ENCODE measurements at regions not wholly inside any gene's neighbourhood (a gene's known extent, or its start where the extent isn't known, plus 50 kb on each side); places are given as distances from the start of the nearest gene placed in this dataset.

DNA sequence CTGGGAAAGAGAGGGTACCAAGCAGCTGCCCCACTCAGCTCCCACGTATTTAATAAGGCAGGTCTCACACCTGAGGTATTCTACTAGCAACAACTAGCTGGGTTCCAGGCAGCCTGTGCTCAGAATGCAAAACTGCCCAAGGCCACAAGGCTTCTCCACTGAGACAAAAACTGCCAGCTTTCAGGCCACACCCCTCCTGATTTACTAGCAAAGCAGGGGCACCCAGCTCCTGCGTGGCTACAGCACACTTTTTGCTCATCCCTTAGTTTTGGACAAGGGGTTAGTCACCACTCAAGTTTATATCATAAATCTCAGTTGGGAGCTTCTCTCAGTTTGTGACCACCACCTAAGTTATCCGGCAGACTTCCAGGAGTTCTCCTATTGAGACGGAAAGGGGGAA is 494.6 kb downstream of the CDH11 start:
- Histone ChIP-seq H3K27me3 (ENCODE audit: insufficient read depth, low read length, poor library complexity, severe bottlenecking) (no peaks in the 10 kb centered on the region), H3K4me3 (ENCODE audit: low read length) (no peak overlapping the region), H3K27ac (ENCODE audit: low read depth, low read length) (no peak overlapping the region), H3K4me1 (ENCODE audit: insufficient read depth, low read length) (no peaks in the 10 kb centered on the region), H3K9me3 (ENCODE audit: low read length) (no peaks in the 10 kb centered on the region), H3K36me3 (ENCODE audit: insufficient read depth, low read length) (no peaks in the 10 kb centered on the region)
- ChIA-PET POLR2A (no interaction called here), CTCF (no interaction called here)
- Mint-ChIP-seq H3K27ac (no peak overlapping the region), H3K4me3 (no peak overlapping the region), H3K27me3 (no peaks in the 10 kb centered on the region), H3K9me3 (peaks cover 8 to 31% (median 24%) of the 10 kb centered on the region in 5 donors), H3K36me3 (no peaks in the 10 kb centered on the region), H3K4me1 (no peaks in the 10 kb centered on the region)
- no peak for DNase-seq

- Histone ChIP-seq H3K9me3 (ENCODE audit: low read length) (no peaks in the 10 kb centered on the region), H3K4me1 (ENCODE audit: insufficient read depth, low read length) (no peaks in the 10 kb centered on the region), H3K36me3 (ENCODE audit: insufficient read depth, low read length) (no peaks in the 10 kb centered on the region), H3K27ac (ENCODE audit: low read depth, low read length) (no peak overlapping the region), H3K4me3 (ENCODE audit: low read length) (no peak overlapping the region), H3K27me3 (ENCODE audit: insufficient read depth, low read length, poor library complexity, severe bottlenecking) (no peaks in the 10 kb centered on the region)
- Mint-ChIP-seq H3K36me3 (no peaks in the 10 kb centered on the region), H3K9me3 (peaks cover 10 to 35% (median 28%) of the 10 kb centered on the region in 5 donors), H3K27me3 (no peaks in the 10 kb centered on the region), H3K4me3 (no peak overlapping the region), H3K27ac (no peak overlapping the region), H3K4me1 (no peaks in the 10 kb centered on the region)
- ChIA-PET POLR2A (no interaction called here), CTCF (interaction anchor here (0.5 kb wide), 1 partner anchor 26 kb away, joined by 3 read pairs; no protein-coding TSS in a partner anchor)
- DNase-seq = no peak
Measured at GRCh38 chr16:64626776-64627175, 495.1 kb downstream of the CDH11 start.

DNA sequence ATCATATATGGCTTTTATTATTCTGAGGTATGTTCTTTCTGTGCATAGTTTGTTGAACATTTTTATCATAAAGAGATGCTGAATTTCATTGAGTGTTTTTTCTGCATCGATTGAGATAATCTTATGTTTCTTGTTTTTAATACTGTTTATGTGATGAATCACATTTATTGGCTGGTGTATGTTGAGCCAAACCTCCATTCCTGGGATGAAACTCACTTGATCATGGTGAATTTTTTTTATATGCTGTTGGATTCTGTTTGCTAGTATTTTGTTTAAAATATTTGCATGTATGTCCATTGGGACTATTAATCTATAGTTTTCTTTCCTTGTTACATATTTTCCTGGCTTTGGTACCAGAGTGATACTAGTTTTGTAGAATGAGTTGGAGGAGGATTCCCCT is 500.2 kb downstream of the CDH11 start:
- Mint-ChIP-seq H3K27ac (no peak overlapping the region), H3K36me3 (no peaks in the 10 kb centered on the region), H3K9me3 (peaks cover 16 to 51% (median 32%) of the 10 kb centered on the region in 5 donors), H3K4me3 (no peak overlapping the region), H3K27me3 (no peaks in the 10 kb centered on the region), H3K4me1 (no peaks in the 10 kb centered on the region)
- no peaks in the 10 kb centered on the region for H3K4me1 ChIP-seq (ENCODE audit: insufficient read depth, low read length)
- ChIA-PET CTCF (no interaction called here), POLR2A (no interaction called here)
- H3K27ac ChIP-seq (ENCODE audit: low read depth, low read length) = no peak overlapping the region
- DNase-seq = no peak
- no peaks in the 10 kb centered on the region for H3K9me3 ChIP-seq (ENCODE audit: low read length)
- H3K27me3 ChIP-seq (ENCODE audit: insufficient read depth, low read length, poor library complexity, severe bottlenecking) = no peaks in the 10 kb centered on the region
- H3K36me3 ChIP-seq (ENCODE audit: insufficient read depth, low read length) = no peaks in the 10 kb centered on the region
- no peak overlapping the region for H3K4me3 ChIP-seq (ENCODE audit: low read length)

- H3K9me3 Mint-ChIP-seq = peaks cover 21 to 44% (median 29%) of the 10 kb centered on the region in 5 donors
- no peak overlapping the region for H3K27ac Mint-ChIP-seq
- no peaks in the 10 kb centered on the region for H3K36me3 Mint-ChIP-seq
- no peaks in the 10 kb centered on the region for H3K9me3 ChIP-seq (ENCODE audit: low read length)
- no peak overlapping the region for H3K27ac ChIP-seq (ENCODE audit: low read depth, low read length)
- H3K4me3 Mint-ChIP-seq = no peak overlapping the region
- H3K4me1 ChIP-seq (ENCODE audit: insufficient read depth, low read length) = no peaks in the 10 kb centered on the region
- H3K4me3 ChIP-seq (ENCODE audit: low read length) = no peak overlapping the region
- no peaks in the 10 kb centered on the region for H3K27me3 Mint-ChIP-seq
- no peaks in the 10 kb centered on the region for H3K4me1 Mint-ChIP-seq
- no peaks in the 10 kb centered on the region for H3K27me3 ChIP-seq (ENCODE audit: insufficient read depth, low read length, poor library complexity, severe bottlenecking)
- ChIA-PET POLR2A (no interaction called here), CTCF (no interaction called here)
- H3K36me3 ChIP-seq (ENCODE audit: insufficient read depth, low read length) = no peaks in the 10 kb centered on the region
- no peak for DNase-seq
Measured at GRCh38 chr16:64617836-64618476, 503.9 kb downstream of the CDH11 start.

DNA sequence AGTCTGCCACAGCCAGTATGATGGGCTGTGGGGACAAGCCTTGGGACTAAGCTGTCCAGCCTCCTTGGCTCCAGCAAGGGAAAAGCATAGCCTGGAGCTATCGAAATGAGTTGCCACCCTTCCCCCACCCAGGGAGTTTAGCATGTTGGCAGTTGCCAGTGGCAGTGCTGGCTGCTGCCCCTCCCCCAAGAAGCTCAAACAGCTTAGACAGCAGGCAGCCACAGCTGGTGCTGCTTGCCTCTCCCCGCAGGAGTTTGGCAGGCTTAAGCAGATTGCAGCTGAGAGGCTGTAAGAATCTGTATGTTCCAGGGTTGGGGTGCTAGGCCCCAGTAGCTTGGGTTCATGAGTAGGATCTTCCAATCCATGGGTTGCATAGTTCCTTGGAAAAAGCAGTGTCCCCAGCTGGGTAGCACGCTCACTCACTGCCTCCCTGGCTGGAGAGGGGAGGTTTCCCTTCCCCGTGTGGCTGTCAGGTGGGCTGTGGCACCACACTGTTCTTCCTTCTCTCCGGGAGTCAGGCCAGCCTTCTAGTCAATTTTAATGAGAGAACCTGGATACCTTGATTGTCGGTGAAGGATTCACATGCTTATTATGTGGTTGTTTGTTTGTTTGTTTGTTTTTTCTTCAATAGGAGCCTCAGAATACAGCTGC is 506.1 kb downstream of the CDH11 start:
- H3K27me3 ChIP-seq (ENCODE audit: insufficient read depth, low read length, poor library complexity, severe bottlenecking) = no peaks in the 10 kb centered on the region
- Mint-ChIP-seq H3K36me3 (no peaks in the 10 kb centered on the region), H3K9me3 (peaks cover 22 to 45% (median 28%) of the 10 kb centered on the region in 5 donors), H3K4me1 (no peaks in the 10 kb centered on the region), H3K27ac (no peak overlapping the region), H3K27me3 (no peaks in the 10 kb centered on the region), H3K4me3 (no peak overlapping the region)
- H3K4me1 ChIP-seq (ENCODE audit: insufficient read depth, low read length) = no peaks in the 10 kb centered on the region
- H3K27ac ChIP-seq (ENCODE audit: low read depth, low read length) = no peak overlapping the region
- H3K36me3 ChIP-seq (ENCODE audit: insufficient read depth, low read length) = no peaks in the 10 kb centered on the region
- no peaks in the 10 kb centered on the region for H3K9me3 ChIP-seq (ENCODE audit: low read length)
- ChIA-PET CTCF (no interaction called here), POLR2A (no interaction called here)
- no peak overlapping the region for H3K4me3 ChIP-seq (ENCODE audit: low read length)
- DNase-seq = no peak

DNA sequence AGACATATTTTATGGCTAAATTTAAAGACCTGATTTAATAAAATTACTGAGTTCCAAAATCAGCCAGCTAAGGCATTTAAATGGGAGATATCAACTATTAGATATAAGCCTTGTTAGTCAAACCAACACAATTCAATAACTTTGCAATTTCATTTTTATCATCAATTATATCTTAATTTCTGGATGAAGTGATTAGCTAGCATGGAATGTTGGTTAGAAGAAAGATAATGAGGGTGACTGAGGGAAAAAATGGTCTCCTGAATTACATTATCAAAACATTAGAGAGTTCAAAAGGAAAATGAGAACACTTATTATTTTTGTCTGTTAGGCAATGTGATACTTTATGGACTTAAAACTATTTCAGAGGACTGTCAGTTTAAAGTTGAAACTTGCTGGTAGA is 525.7 kb downstream of the CDH11 start:
- no peak overlapping the region for H3K4me3 ChIP-seq (ENCODE audit: low read length)
- H3K36me3 Mint-ChIP-seq = no peaks in the 10 kb centered on the region
- H3K27me3 ChIP-seq (ENCODE audit: insufficient read depth, low read length, poor library complexity, severe bottlenecking) = no peaks in the 10 kb centered on the region
- no peaks in the 10 kb centered on the region for H3K4me1 ChIP-seq (ENCODE audit: insufficient read depth, low read length)
- H3K9me3 ChIP-seq (ENCODE audit: low read length) = peaks cover 9% of the 10 kb centered on the region
- no peaks in the 10 kb centered on the region for H3K27me3 Mint-ChIP-seq
- ChIA-PET POLR2A (no interaction called here), CTCF (no interaction called here)
- H3K27ac Mint-ChIP-seq = no peak overlapping the region
- H3K4me3 Mint-ChIP-seq = no peak overlapping the region
- DNase-seq = no peak
- H3K4me1 Mint-ChIP-seq = no peaks in the 10 kb centered on the region
- H3K9me3 Mint-ChIP-seq = peaks cover 11 to 35% (median 13%) of the 10 kb centered on the region in 5 donors
- H3K27ac ChIP-seq (ENCODE audit: low read depth, low read length) = no peak overlapping the region
- H3K36me3 ChIP-seq (ENCODE audit: insufficient read depth, low read length) = no peaks in the 10 kb centered on the region

DNA sequence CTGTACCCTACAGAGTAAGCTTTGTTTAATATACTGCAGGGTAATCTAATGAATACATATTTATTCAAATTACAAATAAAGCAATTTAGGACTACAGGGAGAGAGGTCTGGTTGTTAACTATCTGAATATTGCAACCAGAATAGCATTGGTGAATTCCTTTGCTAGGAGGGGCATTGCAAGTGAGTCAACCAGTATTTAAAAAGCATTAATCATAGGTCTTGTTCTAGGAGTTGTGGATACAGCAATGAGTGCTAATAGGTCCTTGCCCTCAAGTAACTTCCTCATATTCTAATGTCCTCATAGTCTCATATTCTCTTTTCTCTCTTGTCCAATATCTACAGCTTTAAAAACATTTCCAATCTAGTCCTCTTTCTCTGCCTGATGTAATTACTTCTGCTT is 531.4 kb downstream of the CDH11 start:
- no peak overlapping the region for H3K27ac Mint-ChIP-seq
- peaks cover 0 to 34% (median 12%) of the 10 kb centered on the region in 5 donors for H3K9me3 Mint-ChIP-seq
- H3K27me3 Mint-ChIP-seq = no peaks in the 10 kb centered on the region
- no peak overlapping the region for H3K4me3 Mint-ChIP-seq
- no peak overlapping the region for H3K4me3 ChIP-seq (ENCODE audit: low read length)
- no peaks in the 10 kb centered on the region for H3K4me1 Mint-ChIP-seq
- no peak for DNase-seq
- H3K36me3 Mint-ChIP-seq = no peaks in the 10 kb centered on the region
- H3K27ac ChIP-seq (ENCODE audit: low read depth, low read length) = no peak overlapping the region
- H3K4me1 ChIP-seq (ENCODE audit: insufficient read depth, low read length) = no peaks in the 10 kb centered on the region
- H3K9me3 ChIP-seq (ENCODE audit: low read length) = peaks cover 3% of the 10 kb centered on the region
- ChIA-PET CTCF (no interaction called here), POLR2A (no interaction called here)
- H3K36me3 ChIP-seq (ENCODE audit: insufficient read depth, low read length) = no peaks in the 10 kb centered on the region
- no peaks in the 10 kb centered on the region for H3K27me3 ChIP-seq (ENCODE audit: insufficient read depth, low read length, poor library complexity, severe bottlenecking)

DNA sequence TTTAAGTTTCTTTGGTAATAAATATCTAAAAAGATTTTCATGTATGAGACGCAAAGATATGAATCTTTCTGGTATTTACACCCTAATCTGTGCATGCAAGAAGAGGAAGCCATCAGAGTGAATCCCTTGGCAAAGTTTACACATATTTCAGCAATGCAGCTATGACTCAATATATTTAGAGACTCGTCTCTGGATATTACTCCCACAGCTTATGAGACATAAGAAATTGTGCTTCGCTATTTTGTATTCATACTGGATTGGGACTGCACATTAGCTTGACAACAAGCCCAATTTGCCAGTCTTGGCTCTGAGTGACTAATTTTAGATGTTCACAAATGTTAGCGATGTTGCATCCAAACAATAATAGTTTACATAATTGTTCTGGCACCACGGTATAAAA is 532.0 kb downstream of the CDH11 start:
- no peaks in the 10 kb centered on the region for H3K4me1 Mint-ChIP-seq
- no peaks in the 10 kb centered on the region for H3K36me3 Mint-ChIP-seq
- H3K27ac Mint-ChIP-seq = no peak overlapping the region
- DNase-seq = no peak
- POLR2A ChIA-PET = no interaction called here
- peaks cover 3% of the 10 kb centered on the region for H3K9me3 ChIP-seq (ENCODE audit: low read length)
- H3K4me1 ChIP-seq (ENCODE audit: insufficient read depth, low read length) = no peaks in the 10 kb centered on the region
- H3K9me3 Mint-ChIP-seq = peaks cover 0 to 32% (median 9%) of the 10 kb centered on the region in 5 donors
- H3K4me3 Mint-ChIP-seq = no peak overlapping the region
- H3K27me3 Mint-ChIP-seq = no peaks in the 10 kb centered on the region
- no peak overlapping the region for H3K4me3 ChIP-seq (ENCODE audit: low read length)
- no peak overlapping the region for H3K27ac ChIP-seq (ENCODE audit: low read depth, low read length)
- CTCF ChIA-PET = no interaction called here
- no peaks in the 10 kb centered on the region for H3K27me3 ChIP-seq (ENCODE audit: insufficient read depth, low read length, poor library complexity, severe bottlenecking)
- no peaks in the 10 kb centered on the region for H3K36me3 ChIP-seq (ENCODE audit: insufficient read depth, low read length)

Measured in CD8-positive, alpha-beta memory T cell (primary cell).